H1 (cell line): ENCODE measurements at regions not wholly inside any gene's neighbourhood (a gene's known extent, or its start where the extent isn't known, plus 50 kb on each side); places are given as distances from the start of the nearest gene placed in this dataset.

Experiments
- CTCF ChIA-PET: fragments of 300-600 bp; sonication (Branson Sonifier 250); formaldehyde crosslinking; loops from one replicate; lab custom pipeline; 2021; ENCODE audit not compliant: partially characterized antibody; lab: Charles Lee
- POLR2A ChIA-PET: fragments of 300-600 bp; sonication (Branson Sonifier 250); formaldehyde crosslinking; loops from one replicate; lab custom pipeline; 2021; ENCODE audit warnings: inconsistent platforms; ENCODE audit not compliant: partially characterized antibody; lab: Charles Lee
- DNase-seq, 2 experiments: peaks; one replicate each; pipeline versions ENCODE4 v3.0.0 to v3.0.0-alpha.2; 2010 to 2022; ENCODE audit warnings: low spot score in 2 of 2, low read depth in 1 of 2, mixed read lengths in 1 of 2
- FAIRE-seq: peaks from 2 replicates; lab custom pipeline; 2011; peaks lifted over from hg19 to GRCh38; lab: Jason Lieb, UNC
- H2AFZ ChIP-seq: 2 replicates; pipeline ENCODE4 v1.8.1; 2012; ENCODE audit warnings: low read length, inconsistent platforms
- H2AK5ac ChIP-seq: 2 replicates; pipeline ENCODE4 v1.6.1; 2013; ENCODE audit warnings: low read depth, low read length
- H2BK120ac ChIP-seq: replicated peaks from 2 replicates; pipeline ENCODE3; 2013; ENCODE audit warnings: low read depth, low read length, inconsistent platforms
- H2BK12ac ChIP-seq: 2 replicates; pipeline ENCODE4 v1.6.1; 2013; ENCODE audit warnings: low read depth, low read length
- H2BK15ac ChIP-seq: 2 replicates; pipeline ENCODE4 v1.6.1; 2013; ENCODE audit warnings: low read length
- H2BK20ac ChIP-seq: 2 replicates; pipeline ENCODE4 v1.6.1; 2013; ENCODE audit warnings: low read length
- H2BK5ac ChIP-seq: 2 replicates; pipeline ENCODE4 v1.6.1; 2013; ENCODE audit warnings: low read depth, low read length
- H3K14ac ChIP-seq: 2 replicates; pipeline ENCODE4 v1.6.1; 2013; ENCODE audit warnings: inconsistent platforms; ENCODE audit not compliant: insufficient read length
- H3K18ac ChIP-seq: 2 replicates; pipeline ENCODE4 v1.6.1; 2013; ENCODE audit warnings: low read length; ENCODE audit errors: extremely low read depth
- H3K23ac ChIP-seq: 2 replicates; pipeline ENCODE4 v1.6.1; 2013; ENCODE audit warnings: inconsistent platforms; ENCODE audit not compliant: insufficient read length
- H3K23me2 ChIP-seq: 2 replicates; pipeline ENCODE4 v1.6.1; 2013; ENCODE audit warnings: low read depth, low read length
- H3K27ac ChIP-seq: 2 replicates; pipeline ENCODE4 v1.6.1; 2011; ENCODE audit warnings: low read depth, low read length, inconsistent platforms
- H3K27me3 ChIP-seq, 4 experiments: replicated peaks in 1 of 4; 1 replicate in 1 of 4; 2 replicates in 3 of 4; pipeline versions ENCODE4 v1.6.1 to v1.8.1; 2011 to 2013; ENCODE audit warnings: low read length in 3 of 4, mild to moderate bottlenecking in 3 of 4, inconsistent platforms in 2 of 4, mixed read lengths in 2 of 4, moderate library complexity in 1 of 4; ENCODE audit not compliant: control insufficient read depth in 3 of 4, insufficient read depth in 3 of 4; ENCODE audit errors: extremely low read depth in 1 of 4
- H3K36me3 ChIP-seq, 4 experiments: 2 replicates each; pipeline versions ENCODE4 v1.6.1 to v1.8.1; 2011 to 2013; ENCODE audit warnings: mild to moderate bottlenecking in 4 of 4, low read length in 3 of 4, moderate library complexity in 2 of 4, control low read depth in 1 of 4, inconsistent platforms in 1 of 4; ENCODE audit not compliant: insufficient read depth in 4 of 4, control insufficient read depth in 2 of 4
- H3K4ac ChIP-seq: replicated peaks from 2 replicates; pipeline ENCODE3; 2013; ENCODE audit warnings: low read length, low read depth, mixed read lengths, inconsistent platforms; ENCODE audit not compliant: insufficient read length
- H3K4me1 ChIP-seq, 4 experiments: replicated peaks in 1 of 4; 1 replicate in 1 of 4; 2 replicates in 3 of 4; pipeline versions ENCODE4 v1.6.1 to v1.8.1; 2011 to 2013; ENCODE audit warnings: low read length in 3 of 4, inconsistent platforms in 2 of 4, mixed read lengths in 1 of 4; ENCODE audit not compliant: insufficient read depth in 4 of 4, control insufficient read depth in 3 of 4
- H3K4me2 ChIP-seq, 2 experiments: 2 replicates each; pipeline versions ENCODE4 v1.6.1 to v1.8.1; 2011 to 2013; ENCODE audit warnings: low read depth in 2 of 2, low read length in 2 of 2, control low read depth in 1 of 2, inconsistent platforms in 1 of 2, mild to moderate bottlenecking in 1 of 2; ENCODE audit not compliant: insufficient read depth in 1 of 2
- H3K4me3 ChIP-seq, 4 experiments: fragments of 200-600, 300-600 bp in 1 of 4; sonication (generic), shearing (Covaris generic), sonication (Bioruptor Twin) in 1 of 4; 2 replicates each; pipeline versions ENCODE4 v1.5.1 to v1.8.1; 2011 to 2016; ENCODE audit warnings: low read length in 4 of 4, low read depth in 3 of 4, control low read depth in 2 of 4, inconsistent platforms in 2 of 4, mild to moderate bottlenecking in 2 of 4, mixed read lengths in 1 of 4, moderate library complexity in 1 of 4; ENCODE audit not compliant: insufficient read depth in 2 of 4; ENCODE audit errors: extremely low read depth in 1 of 4
- H3K56ac ChIP-seq: replicated peaks from 2 replicates; pipeline ENCODE3; 2013; ENCODE audit warnings: low read depth, mild to moderate bottlenecking, mixed read lengths, low read length, inconsistent platforms; ENCODE audit not compliant: insufficient read length
- H3K79me1 ChIP-seq: 2 replicates; pipeline ENCODE4 v1.6.1; 2013; ENCODE audit warnings: low read depth, low read length, control low read depth
- H3K79me2 ChIP-seq, 2 experiments: 2 replicates each; pipeline versions ENCODE4 v1.6.1 to v1.8.1; 2012 to 2013; ENCODE audit warnings: low read length in 2 of 2, mild to moderate bottlenecking in 2 of 2, inconsistent platforms in 1 of 2; ENCODE audit not compliant: insufficient read depth in 2 of 2, control insufficient read depth in 1 of 2
- H3K9ac ChIP-seq, 4 experiments: replicated peaks in 1 of 4; 1 replicate in 1 of 4; 2 replicates in 3 of 4; pipeline versions ENCODE4 v1.6.1 to v1.8.1; 2011 to 2013; ENCODE audit warnings: low read depth in 3 of 4, low read length in 3 of 4, control low read depth in 2 of 4, mild to moderate bottlenecking in 2 of 4, moderate library complexity in 2 of 4, inconsistent platforms in 1 of 4; ENCODE audit errors: extremely low read depth in 1 of 4
- H3K9me3 ChIP-seq, 2 experiments: 2 replicates each; pipeline versions ENCODE4 v1.6.1 to v1.8.1; 2012 to 2013; ENCODE audit warnings: mild to moderate bottlenecking in 2 of 2, moderate library complexity in 2 of 2, control low read depth in 1 of 2, inconsistent platforms in 1 of 2, low read depth in 1 of 2, low read length in 1 of 2, mixed read lengths in 1 of 2; ENCODE audit not compliant: insufficient read depth in 2 of 2
- H4K20me1 ChIP-seq, 2 experiments: replicated peaks in 1 of 2; 2 replicates each; pipeline versions ENCODE3 to v1.8.1; 2011 to 2013; ENCODE audit warnings: inconsistent platforms in 2 of 2, low read length in 2 of 2, mild to moderate bottlenecking in 1 of 2; ENCODE audit not compliant: insufficient read depth in 2 of 2, control insufficient read depth in 1 of 2
- H4K5ac ChIP-seq: 2 replicates; pipeline ENCODE4 v1.6.1; 2013; ENCODE audit warnings: low read length, low read depth, mixed read lengths, inconsistent platforms; ENCODE audit not compliant: insufficient read length
- H4K8ac ChIP-seq: 2 replicates; pipeline ENCODE4 v1.8.0; 2013; ENCODE audit warnings: mild to moderate bottlenecking, moderate library complexity, low read length, inconsistent platforms; ENCODE audit not compliant: insufficient read depth; ENCODE audit errors: extremely low read depth
- H4K91ac ChIP-seq: replicated peaks from 2 replicates; pipeline ENCODE3; 2013; ENCODE audit warnings: low read length, mixed read lengths, inconsistent platforms; ENCODE audit not compliant: insufficient read length
- CBX5 ChIP-seq: fragments of 300-800, 300-1000 bp; sonication (generic); IDR thresholded peaks from 2 replicates; pipeline ENCODE4 v1.7.1; 2016; ENCODE audit warnings: antibody characterized with exemption, low read length, low read depth
- HDAC6 ChIP-seq: IDR thresholded peaks from one replicate; pipeline ENCODE4 v1.7.1; 2012; ENCODE audit warnings: low read depth, mild to moderate bottlenecking, inconsistent platforms, low read length, moderate library complexity
- JUN ChIP-seq: IDR thresholded peaks from 2 replicates; pipeline ENCODE4 v1.6.1; 2011; ENCODE audit warnings: low read depth, mild to moderate bottlenecking, improper control_type of control experiment, low read length
- POLR2A ChIP-seq, 2 experiments: IDR thresholded peaks; 1 replicate in 1 of 2; 2 replicates in 1 of 2; pipeline ENCODE4 v1.6.1; 2011; ENCODE audit warnings: low read depth in 2 of 2, low read length in 2 of 2, mild to moderate bottlenecking in 2 of 2; ENCODE audit errors: control extremely low read depth in 1 of 2
- SIN3A ChIP-seq, 2 experiments: IDR thresholded peaks in 1 of 2; conservative IDR thresholded peaks in 1 of 2; 2 replicates each; pipeline ENCODE4 v1.6.1; 2011 to 2012; ENCODE audit warnings: low read length in 2 of 2, improper control_type of control experiment in 1 of 2, low read depth in 1 of 2, mild to moderate bottlenecking in 1 of 2
- SRF ChIP-seq: IDR thresholded peaks from 2 replicates; pipeline ENCODE4 v1.6.1; 2011; ENCODE audit warnings: mild to moderate bottlenecking, low read depth, low read length, moderate library complexity
- TAF1 ChIP-seq: IDR thresholded peaks from 2 replicates; pipeline ENCODE4 v1.6.1; 2011; ENCODE audit warnings: mild to moderate bottlenecking, low read depth, low read length
- ZNF274 ChIP-seq: IDR thresholded peaks from 2 replicates; pipeline ENCODE4 v1.7.0; 2012; ENCODE audit warnings: low read length, borderline replicate concordance; ENCODE audit errors: extremely low read depth
- WGBS, 2 experiments: shearing (Covaris generic) in 1 of 2; methylation state at CpG; one replicate each; pipeline versions ENCODE4 v1.1.6 to v1.1.7; 2013 to 2015; ENCODE audit warnings: low lambda C conversion rate in 2 of 2, mixed read lengths in 2 of 2, inconsistent platforms in 1 of 2, low coverage in 1 of 2, missing lambda C conversion rate in 1 of 2; ENCODE audit not compliant: insufficient replicate concordance in 2 of 2, insufficient coverage in 1 of 2, insufficient read length in 1 of 2; ENCODE audit errors: extremely low coverage in 1 of 2, missing lambda C conversion rate in 1 of 2; 5-methylcytosine and 5-hydroxymethylcytosine counted together
- TF ChIP-seq, protein P1 (sequence below), 3 experiments: IDR thresholded peaks; 1 replicate in 2 of 3; 2 replicates in 1 of 3; pipeline versions ENCODE4 v1.5.1 to v1.6.1; 2011; ENCODE audit warnings: low read length in 3 of 3, mild to moderate bottlenecking in 3 of 3, inconsistent platforms in 2 of 3, low read depth in 1 of 3, moderate library complexity in 1 of 3; ENCODE audit not compliant: insufficient read depth in 1 of 3; ENCODE audit errors: control extremely low read depth in 1 of 3

DNA sequence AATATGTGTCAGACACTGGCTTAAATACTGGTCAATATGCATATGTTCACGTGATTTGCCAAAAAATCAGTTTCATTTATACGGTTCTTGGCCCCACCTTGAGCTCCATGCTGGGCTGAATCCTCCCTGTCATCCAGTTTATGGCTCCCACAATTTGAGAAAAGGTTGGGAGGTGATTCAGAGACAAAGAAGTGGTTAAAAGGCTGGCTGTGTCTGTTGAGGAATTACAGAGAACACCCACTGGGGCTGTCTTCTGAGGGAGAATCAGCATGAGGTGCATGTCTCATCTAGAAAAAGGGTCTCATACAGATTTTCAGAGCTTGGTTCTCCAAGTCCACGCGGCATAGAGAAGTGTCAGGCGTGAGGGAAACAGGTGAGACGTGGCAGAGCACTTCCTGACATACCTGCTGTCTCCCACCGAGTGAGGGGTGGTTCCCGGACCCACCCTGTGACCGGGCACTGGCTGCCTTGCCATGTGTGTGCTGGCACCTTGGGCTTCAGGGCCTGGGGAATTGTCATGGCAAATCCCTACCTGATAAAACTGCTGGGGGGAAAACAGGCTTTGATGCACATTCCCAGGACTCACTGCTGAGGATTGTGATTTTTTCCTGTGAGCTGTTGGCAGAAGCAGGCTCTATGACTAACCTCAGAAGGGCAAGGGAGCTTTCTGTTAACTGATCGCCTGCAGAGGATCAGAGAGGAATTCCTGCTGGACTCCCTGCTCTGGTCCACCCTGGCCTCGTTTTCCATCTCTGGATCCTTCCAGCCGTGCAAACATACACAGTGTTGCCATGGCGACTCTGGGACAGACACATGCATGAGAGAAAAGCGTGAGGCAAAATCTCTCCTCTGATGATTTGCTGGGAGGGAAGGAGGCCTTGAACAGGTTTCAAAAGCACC is 223.6 kb downstream of the ADAMTS15 start:
- Histone ChIP-seq H3K36me3 (no peaks in the 10 kb centered on the region), H2AFZ (no peak overlapping the region), H2BK15ac (no peak overlapping the region), H4K20me1 (no peaks in the 10 kb centered on the region), H3K4me2 (no peak overlapping the region), H3K9me3 (no peaks in the 10 kb centered on the region), H3K79me1 (no peaks in the 10 kb centered on the region), H3K18ac (no peak overlapping the region), H4K8ac (no peak overlapping the region), H3K14ac (no peak overlapping the region), H4K5ac (no peak overlapping the region), H2BK5ac (0 out of 2 replicates have a peak overlapping the region, but pooled peaks have one; percentile 19), H3K9ac (no peak overlapping the region), H3K23ac (no peak overlapping the region), H3K23me2 (no peaks in the 10 kb centered on the region), H4K91ac (no peak overlapping the region), H3K79me2 (no peaks in the 10 kb centered on the region), H3K56ac (no peak overlapping the region), H3K4me3 (no peak overlapping the region), H3K4ac (no peak overlapping the region), H3K4me1 (no peaks in the 10 kb centered on the region), H3K27ac (no peak overlapping the region), H2BK20ac (no peak overlapping the region), H2AK5ac (no peak overlapping the region), H2BK12ac (no peak overlapping the region), H2BK120ac (no peak overlapping the region), H3K27me3 (no peaks in the 10 kb centered on the region)
- DNase-seq (no peak), FAIRE-seq (no peak)
- CTCF ChIA-PET = interaction anchor here (0.5 kb wide), 1 partner anchor 240 kb away, joined by 3 read pairs; no protein-coding TSS in a partner anchor
- WGBS, 2 experiments = 86% methylated on average over 14 of the region's 14 CpGs; no CpG with 5 or more reads in 1 of the 2 experiments
- POLR2A ChIA-PET = no interaction called here
- TF ChIP-seq JUN (no peak), POLR2A (IDR thresholded peaks at IDR 0.05; ENCODE audit: control extremely low read depth in 1 of 2, low read depth in 2 of 2, low read length in 2 of 2) (no peak), SIN3A (conservative IDR thresholded peaks at IDR 0.05 in 1 of 2, IDR thresholded peaks at IDR 0.05 in 1 of 2; ENCODE audit: low read depth in 1 of 2, low read length in 2 of 2) (no peak), CBX5 (no peak), SRF (no peak), HDAC6 (no peak), ZNF274 (no peak), TAF1 (no peak)
- TF ChIP-seq, protein P1, sequence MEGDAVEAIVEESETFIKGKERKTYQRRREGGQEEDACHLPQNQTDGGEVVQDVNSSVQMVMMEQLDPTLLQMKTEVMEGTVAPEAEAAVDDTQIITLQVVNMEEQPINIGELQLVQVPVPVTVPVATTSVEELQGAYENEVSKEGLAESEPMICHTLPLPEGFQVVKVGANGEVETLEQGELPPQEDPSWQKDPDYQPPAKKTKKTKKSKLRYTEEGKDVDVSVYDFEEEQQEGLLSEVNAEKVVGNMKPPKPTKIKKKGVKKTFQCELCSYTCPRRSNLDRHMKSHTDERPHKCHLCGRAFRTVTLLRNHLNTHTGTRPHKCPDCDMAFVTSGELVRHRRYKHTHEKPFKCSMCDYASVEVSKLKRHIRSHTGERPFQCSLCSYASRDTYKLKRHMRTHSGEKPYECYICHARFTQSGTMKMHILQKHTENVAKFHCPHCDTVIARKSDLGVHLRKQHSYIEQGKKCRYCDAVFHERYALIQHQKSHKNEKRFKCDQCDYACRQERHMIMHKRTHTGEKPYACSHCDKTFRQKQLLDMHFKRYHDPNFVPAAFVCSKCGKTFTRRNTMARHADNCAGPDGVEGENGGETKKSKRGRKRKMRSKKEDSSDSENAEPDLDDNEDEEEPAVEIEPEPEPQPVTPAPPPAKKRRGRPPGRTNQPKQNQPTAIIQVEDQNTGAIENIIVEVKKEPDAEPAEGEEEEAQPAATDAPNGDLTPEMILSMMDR (IDR thresholded peaks at IDR 0.05; ENCODE audit: control extremely low read depth in 1 of 3, insufficient read depth in 1 of 3, low read depth in 1 of 3, low read length in 3 of 3) = no peak
